Caco-2 (cell line): ENCODE measurements at regions not wholly inside any gene's neighbourhood (a gene's known extent, or its start where the extent isn't known, plus 50 kb on each side); places are given as distances from the start of the nearest gene placed in this dataset.

Source experiments
- BruUV-seq: library from RNA; stranded (reverse); fragments of 400-500 nt; replicated peaks from 2 replicates; lab custom pipeline; 2021; lab: Mats Ljungman, UMichigan
- CTCF ChIA-PET: fragments of 300-600 bp; sonication (Branson Sonifier 250); formaldehyde crosslinking; loops from one replicate; lab custom pipeline; 2022; ENCODE audit warnings: antibody characterized with exemption; lab: Charles Lee
- POLR2A ChIA-PET: fragments of 300-600 bp; sonication (Branson Sonifier 250); formaldehyde crosslinking; loops from one replicate; lab custom pipeline; 2022; ENCODE audit warnings: antibody characterized with exemption; lab: Charles Lee
- DNase-seq, 2 experiments: peaks; one replicate each; pipeline versions ENCODE4 v3.0.0 to v3.0.0-alpha.2; 2020 to 2022
- H3K27me3 ChIP-seq: replicated peaks from 2 replicates; pipeline ENCODE4 v1.6.0; 2011; ENCODE audit warnings: low read length; ENCODE audit not compliant: control insufficient read depth, insufficient read depth
- H3K36me3 ChIP-seq: 2 replicates; pipeline ENCODE4 v1.5.1; 2011; ENCODE audit warnings: low read length; ENCODE audit not compliant: control insufficient read depth, insufficient read depth
- H3K4me1 ChIP-seq: fragments of 250-450 bp; sonication (Bioruptor Pico); 2 replicates; pipeline ENCODE4 v1.5.1; 2020; ENCODE audit warnings: mild to moderate bottlenecking
- H3K4me3 ChIP-seq: 2 replicates; pipeline ENCODE4 v1.5.1; 2011; ENCODE audit warnings: low read depth, mild to moderate bottlenecking, control low read depth, low read length
- H3K9me3 ChIP-seq: fragments of 250-450 bp; sonication (Bioruptor Pico); 2 replicates; pipeline ENCODE4 v1.5.1; 2020; ENCODE audit warnings: mild to moderate bottlenecking, moderate library complexity
- H3K27ac Mint-ChIP-seq: one replicate; pipeline ENCODE4 v1.8.0; 2022; ENCODE audit warnings: mixed read lengths; ENCODE audit not compliant: unreplicated experiment
- H3K27me3 Mint-ChIP-seq: one replicate; pipeline ENCODE4 v1.8.0; 2022; ENCODE audit warnings: mixed read lengths; ENCODE audit not compliant: insufficient read depth, unreplicated experiment
- H3K36me3 Mint-ChIP-seq: one replicate; pipeline ENCODE4 v1.8.0; 2022; ENCODE audit warnings: mild to moderate bottlenecking, mixed read lengths; ENCODE audit not compliant: insufficient read depth, unreplicated experiment
- H3K4me1 Mint-ChIP-seq: one replicate; pipeline ENCODE4 v1.8.0; 2022; ENCODE audit warnings: low read depth, mixed read lengths; ENCODE audit not compliant: unreplicated experiment
- H3K4me3 Mint-ChIP-seq: one replicate; pipeline ENCODE4 v1.8.0; 2022; ENCODE audit warnings: mild to moderate bottlenecking, moderate library complexity, mixed read lengths; ENCODE audit not compliant: unreplicated experiment
- H3K9me3 Mint-ChIP-seq: one replicate; pipeline ENCODE4 v1.8.0; 2022; ENCODE audit warnings: mixed read lengths; ENCODE audit not compliant: unreplicated experiment
- CTCF ChIP-seq, 2 experiments: fragments of 200-600 bp in 1 of 2; IDR thresholded peaks; 1 replicate in 1 of 2; 2 replicates in 1 of 2; pipeline versions ENCODE4 v1.5.1 to v1.8.0; 2011 to 2022; ENCODE audit warnings: antibody characterized with exemption in 1 of 2, control low read depth in 1 of 2, inconsistent platforms in 1 of 2, low read depth in 1 of 2, low read length in 1 of 2, mild to moderate bottlenecking in 1 of 2, moderate library complexity in 1 of 2; ENCODE audit not compliant: insufficient read depth in 1 of 2, severe bottlenecking in 1 of 2, unreplicated experiment in 1 of 2
- intact Hi-C: fragments of 100-400 bp; cut with micrococcal nuclease; formaldehyde crosslinking; loops from one replicate; pipeline ENCODE4 v1.10.0; 2022; ENCODE audit not compliant: unreplicated experiment

- no peaks in the 10 kb centered on the region for H3K4me1 ChIP-seq
- H3K36me3 ChIP-seq = no peaks in the 10 kb centered on the region
- CTCF ChIA-PET = no interaction called here
- no peak overlapping the region for H3K4me3 Mint-ChIP-seq
- H3K4me1 Mint-ChIP-seq = no peaks in the 10 kb centered on the region
- H3K9me3 Mint-ChIP-seq = peaks cover 9% of the 10 kb centered on the region
- H3K9me3 ChIP-seq = no peaks in the 10 kb centered on the region
- POLR2A ChIA-PET = no interaction called here
- intact Hi-C loops = no loop called here
- peaks cover 5% of the 10 kb centered on the region for H3K27me3 Mint-ChIP-seq
- H3K4me3 ChIP-seq = no peak overlapping the region
- DNase-seq = no peak
- no TSS peak for BruUV-seq
- H3K36me3 Mint-ChIP-seq = no peaks in the 10 kb centered on the region
- no peaks in the 10 kb centered on the region for H3K27me3 ChIP-seq
- no peak for TF ChIP-seq CTCF (IDR thresholded peaks at IDR 0.05; ENCODE audit: insufficient read depth in 1 of 2, low read depth in 1 of 2, low read length in 1 of 2, severe bottlenecking in 1 of 2, unreplicated experiment in 1 of 2)
- no peak overlapping the region for H3K27ac Mint-ChIP-seq
These were observed 380.7 kb downstream of the INSC start for GRCh38 chr11:15495462-15495861.

- intact Hi-C loops = no loop called here
- no peak overlapping the region for H3K27ac Mint-ChIP-seq
- H3K9me3 ChIP-seq = no peaks in the 10 kb centered on the region
- CTCF ChIA-PET = no interaction called here
- peaks cover 9% of the 10 kb centered on the region for H3K9me3 Mint-ChIP-seq
- H3K4me3 ChIP-seq = no peak overlapping the region
- POLR2A ChIA-PET = no interaction called here
- peaks cover 4% of the 10 kb centered on the region for H3K4me1 Mint-ChIP-seq
- H3K4me1 ChIP-seq = no peaks in the 10 kb centered on the region
- DNase-seq = no peak
- no peak for TF ChIP-seq CTCF (IDR thresholded peaks at IDR 0.05; ENCODE audit: insufficient read depth in 1 of 2, low read depth in 1 of 2, low read length in 1 of 2, severe bottlenecking in 1 of 2, unreplicated experiment in 1 of 2)
- H3K36me3 ChIP-seq = no peaks in the 10 kb centered on the region
- peaks cover 5% of the 10 kb centered on the region for H3K27me3 Mint-ChIP-seq
- H3K27me3 ChIP-seq = no peaks in the 10 kb centered on the region
- no TSS peak for BruUV-seq
- no peak overlapping the region for H3K4me3 Mint-ChIP-seq
- no peaks in the 10 kb centered on the region for H3K36me3 Mint-ChIP-seq
These were observed 382.6 kb downstream of the INSC start for GRCh38 chr11:15497366-15497765.

GRCh38 chr11:15499674-15500073 lies 385.0 kb downstream of the INSC start:
- ChIA-PET CTCF (no interaction called here), POLR2A (no interaction called here)
- H3K4me1 ChIP-seq = peaks cover 13% of the 10 kb centered on the region
- no peaks in the 10 kb centered on the region for H3K36me3 ChIP-seq
- no peak overlapping the region for H3K4me3 ChIP-seq
- no TSS peak for BruUV-seq
- intact Hi-C loops = no loop called here
- TF ChIP-seq CTCF (IDR thresholded peaks at IDR 0.05; ENCODE audit: insufficient read depth in 1 of 2, low read depth in 1 of 2, low read length in 1 of 2, severe bottlenecking in 1 of 2, unreplicated experiment in 1 of 2) = no peak
- DNase-seq = no peak
- H3K36me3 Mint-ChIP-seq = no peaks in the 10 kb centered on the region
- no peaks in the 10 kb centered on the region for H3K9me3 Mint-ChIP-seq
- no peaks in the 10 kb centered on the region for H3K27me3 ChIP-seq
- H3K4me3 Mint-ChIP-seq = no peak overlapping the region
- no peaks in the 10 kb centered on the region for H3K9me3 ChIP-seq
- no peaks in the 10 kb centered on the region for H3K27me3 Mint-ChIP-seq
- no peak overlapping the region for H3K27ac Mint-ChIP-seq
- peaks cover 23% of the 10 kb centered on the region for H3K4me1 Mint-ChIP-seq
